ENCODE measurements at regions not wholly inside any gene's neighbourhood (a gene's known extent, or its start where the extent isn't known, plus 50 kb on each side); places are given as distances from the start of the nearest gene placed in this dataset.

DNA sequence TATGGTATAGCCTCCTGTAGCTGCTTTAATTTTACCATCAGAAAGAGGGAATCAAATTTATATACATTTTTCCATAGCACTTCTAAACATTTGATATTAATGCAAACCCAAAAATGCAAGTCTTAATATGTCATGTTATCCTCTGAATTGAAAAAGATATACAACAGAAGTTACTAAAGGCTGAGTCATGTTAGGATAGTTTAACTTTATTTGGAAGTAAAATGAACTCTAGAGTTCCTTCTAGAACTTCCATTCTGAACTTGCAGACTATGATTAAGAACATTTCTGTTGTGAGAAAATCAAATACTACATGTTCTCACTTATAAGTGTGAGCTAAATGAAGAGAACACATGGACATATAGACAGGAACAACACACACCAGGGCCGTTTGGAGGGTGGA lies 317.3 kb upstream of the PRR16 start:
- TF ChIP-seq, protein P1, sequence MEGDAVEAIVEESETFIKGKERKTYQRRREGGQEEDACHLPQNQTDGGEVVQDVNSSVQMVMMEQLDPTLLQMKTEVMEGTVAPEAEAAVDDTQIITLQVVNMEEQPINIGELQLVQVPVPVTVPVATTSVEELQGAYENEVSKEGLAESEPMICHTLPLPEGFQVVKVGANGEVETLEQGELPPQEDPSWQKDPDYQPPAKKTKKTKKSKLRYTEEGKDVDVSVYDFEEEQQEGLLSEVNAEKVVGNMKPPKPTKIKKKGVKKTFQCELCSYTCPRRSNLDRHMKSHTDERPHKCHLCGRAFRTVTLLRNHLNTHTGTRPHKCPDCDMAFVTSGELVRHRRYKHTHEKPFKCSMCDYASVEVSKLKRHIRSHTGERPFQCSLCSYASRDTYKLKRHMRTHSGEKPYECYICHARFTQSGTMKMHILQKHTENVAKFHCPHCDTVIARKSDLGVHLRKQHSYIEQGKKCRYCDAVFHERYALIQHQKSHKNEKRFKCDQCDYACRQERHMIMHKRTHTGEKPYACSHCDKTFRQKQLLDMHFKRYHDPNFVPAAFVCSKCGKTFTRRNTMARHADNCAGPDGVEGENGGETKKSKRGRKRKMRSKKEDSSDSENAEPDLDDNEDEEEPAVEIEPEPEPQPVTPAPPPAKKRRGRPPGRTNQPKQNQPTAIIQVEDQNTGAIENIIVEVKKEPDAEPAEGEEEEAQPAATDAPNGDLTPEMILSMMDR (IDR thresholded peaks at IDR 0.05): no peak
- TF ChIP-seq POLR2A (IDR thresholded peaks at IDR 0.05): no peak
- TF ChIP-seq EP300 (IDR thresholded peaks at IDR 0.05): no peak

Data from tibial nerve (tissue), 4 donors.